ENCODE measurements at regions not wholly inside any gene's neighbourhood (a gene's known extent, or its start where the extent isn't known, plus 50 kb on each side); places are given as distances from the start of the nearest gene placed in this dataset.

- TF ChIP-seq SIN3A (IDR thresholded peaks at IDR 0.05; ENCODE audit: borderline replicate concordance, insufficient read depth, low read length), result no peak
- TF ChIP-seq TAF1 (IDR thresholded peaks at IDR 0.05; ENCODE audit: borderline replicate concordance, insufficient read depth, low read length), result no peak
- TF ChIP-seq POLR2AphosphoS5 (IDR thresholded peaks at IDR 0.05; ENCODE audit: low read depth, low read length), result no peak
- no peak for TF ChIP-seq FOXP2 (optimal IDR thresholded peaks at IDR 0.05; ENCODE audit: borderline replicate concordance, extremely low read depth, extremely low read length, insufficient read depth)
- TF ChIP-seq REST (IDR thresholded peaks at IDR 0.05; ENCODE audit: insufficient read depth in 1 of 2, low read depth in 2 of 2, low read length in 2 of 2), result no peak
Measured at GRCh38 chr6:165077876-165078275, 231.5 kb downstream of the C6orf118 start.

- TF ChIP-seq POLR2AphosphoS5 (IDR thresholded peaks at IDR 0.05; ENCODE audit: low read depth, low read length) (no peak), FOXP2 (optimal IDR thresholded peaks at IDR 0.05; ENCODE audit: borderline replicate concordance, extremely low read depth, extremely low read length, insufficient read depth) (no peak), REST (IDR thresholded peaks at IDR 0.05; ENCODE audit: insufficient read depth in 1 of 2, low read depth in 2 of 2, low read length in 2 of 2) (no peak), SIN3A (IDR thresholded peaks at IDR 0.05; ENCODE audit: borderline replicate concordance, insufficient read depth, low read length) (no peak), TAF1 (IDR thresholded peaks at IDR 0.05; ENCODE audit: borderline replicate concordance, insufficient read depth, low read length) (no peak)
Measured at GRCh38 chr6:165071906-165072305, 237.5 kb downstream of the C6orf118 start.

GRCh38 chr6:165060720-165061119 is 248.7 kb downstream of the C6orf118 start:
- TF ChIP-seq FOXP2 (optimal IDR thresholded peaks at IDR 0.05; ENCODE audit: borderline replicate concordance, extremely low read depth, extremely low read length, insufficient read depth) (no peak), SIN3A (IDR thresholded peaks at IDR 0.05; ENCODE audit: borderline replicate concordance, insufficient read depth, low read length) (no peak), REST (IDR thresholded peaks at IDR 0.05; ENCODE audit: insufficient read depth in 1 of 2, low read depth in 2 of 2, low read length in 2 of 2) (no peak), TAF1 (IDR thresholded peaks at IDR 0.05; ENCODE audit: borderline replicate concordance, insufficient read depth, low read length) (no peak), POLR2AphosphoS5 (IDR thresholded peaks at IDR 0.05; ENCODE audit: low read depth, low read length) (no peak)

GRCh38 chr6:165059032-165059431 is 250.4 kb downstream of the C6orf118 start:
- TF ChIP-seq FOXP2 (optimal IDR thresholded peaks at IDR 0.05; ENCODE audit: borderline replicate concordance, extremely low read depth, extremely low read length, insufficient read depth) (no peak), POLR2AphosphoS5 (IDR thresholded peaks at IDR 0.05; ENCODE audit: low read depth, low read length) (no peak), REST (IDR thresholded peaks at IDR 0.05; ENCODE audit: insufficient read depth in 1 of 2, low read depth in 2 of 2, low read length in 2 of 2) (no peak), SIN3A (IDR thresholded peaks at IDR 0.05; ENCODE audit: borderline replicate concordance, insufficient read depth, low read length) (no peak), TAF1 (IDR thresholded peaks at IDR 0.05; ENCODE audit: borderline replicate concordance, insufficient read depth, low read length) (no peak)

- no peak for TF ChIP-seq FOXP2 (optimal IDR thresholded peaks at IDR 0.05; ENCODE audit: borderline replicate concordance, extremely low read depth, extremely low read length, insufficient read depth)
- TF ChIP-seq POLR2AphosphoS5 (IDR thresholded peaks at IDR 0.05; ENCODE audit: low read depth, low read length), result no peak
- no peak for TF ChIP-seq TAF1 (IDR thresholded peaks at IDR 0.05; ENCODE audit: borderline replicate concordance, insufficient read depth, low read length)
- no peak for TF ChIP-seq SIN3A (IDR thresholded peaks at IDR 0.05; ENCODE audit: borderline replicate concordance, insufficient read depth, low read length)
- TF ChIP-seq REST (IDR thresholded peaks at IDR 0.05; ENCODE audit: insufficient read depth in 1 of 2, low read depth in 2 of 2, low read length in 2 of 2), result no peak
Measured at GRCh38 chr6:165056292-165056691, 253.1 kb downstream of the C6orf118 start.
